ENCODE measurements at regions not wholly inside any gene's neighbourhood (a gene's known extent, or its start where the extent isn't known, plus 50 kb on each side); places are given as distances from the start of the nearest gene placed in this dataset.

- no peak for DNase-seq
These were observed 343.8 kb upstream of the MYT1L start for GRCh38 chr2:2674831-2675230.

GRCh38 chr2:2673406-2673805 is 342.3 kb upstream of the MYT1L start:
- no peak for DNase-seq

GRCh38 chr2:2672249-2672648 is 341.2 kb upstream of the MYT1L start:
- no peak for DNase-seq

GRCh38 chr2:2671826-2672225 is 340.8 kb upstream of the MYT1L start:
- DNase-seq = no peak

- DNase-seq = no peak
These were observed 338.2 kb upstream of the MYT1L start for GRCh38 chr2:2669316-2669715.

GRCh38 chr2:2668681-2669265 is 337.7 kb upstream of the MYT1L start:
- no peak for DNase-seq

GRCh38 chr2:2667690-2668089 is 336.6 kb upstream of the MYT1L start:
- DNase-seq = no peak

- DNase-seq = no peak
These were observed 334.7 kb upstream of the MYT1L start for GRCh38 chr2:2665834-2666133.

- no peak for DNase-seq
These were observed 334.1 kb upstream of the MYT1L start for GRCh38 chr2:2664989-2665833.

GRCh38 chr2:2663401-2664036 is 332.4 kb upstream of the MYT1L start:
- no peak for DNase-seq

GRCh38 chr2:2662847-2663356 is 331.8 kb upstream of the MYT1L start:
- DNase-seq = no peak

- DNase-seq = no peak
These were observed 331.2 kb upstream of the MYT1L start for GRCh38 chr2:2662037-2662846.

GRCh38 chr2:2660789-2661355 is 329.8 kb upstream of the MYT1L start:
- DNase-seq = no peak

- DNase-seq = no peak
These were observed 326.3 kb upstream of the MYT1L start for GRCh38 chr2:2657121-2657962.

GRCh38 chr2:2656115-2657011 is 325.3 kb upstream of the MYT1L start:
- DNase-seq = no peak

- DNase-seq = no peak
These were observed 324.5 kb upstream of the MYT1L start for GRCh38 chr2:2655453-2656114.

- no peak for DNase-seq
These were observed 322.2 kb upstream of the MYT1L start for GRCh38 chr2:2653231-2653630.

- no peak for DNase-seq
These were observed 319.7 kb upstream of the MYT1L start for GRCh38 chr2:2650608-2651375.

Data from hematopoietic multipotent progenitor cell treated with erythropoietin and hydrocortisone succinate and interleukin-3 and kit ligand, for 4 days (in vitro differentiated cells).